ENCODE measurements at regions not wholly inside any gene's neighbourhood (a gene's known extent, or its start where the extent isn't known, plus 50 kb on each side); places are given as distances from the start of the nearest gene placed in this dataset.
"Not testable (repeated sequence)": the region's sequence is repeated elsewhere in the genome, so short reads cannot be mapped to it uniquely, and the experiment has no call there.

GRCh38 chr16:73940786-73941185 is 355.8 kb upstream of the PSMD7 start:
- TF ChIP-seq CTCF (conservative IDR thresholded peaks at IDR 0.05; ENCODE audit: low read depth, low read length); EZH2 (IDR thresholded peaks at IDR 0.05; ENCODE audit: low read length, unreplicated experiment); EZH2phosphoT487 (IDR thresholded peaks at IDR 0.05; ENCODE audit: borderline replicate concordance, low read length): not testable (repeated sequence)

All from PC-3 (cell line).